ENCODE measurements at regions not wholly inside any gene's neighbourhood (a gene's known extent, or its start where the extent isn't known, plus 50 kb on each side); places are given as distances from the start of the nearest gene placed in this dataset.

DNA sequence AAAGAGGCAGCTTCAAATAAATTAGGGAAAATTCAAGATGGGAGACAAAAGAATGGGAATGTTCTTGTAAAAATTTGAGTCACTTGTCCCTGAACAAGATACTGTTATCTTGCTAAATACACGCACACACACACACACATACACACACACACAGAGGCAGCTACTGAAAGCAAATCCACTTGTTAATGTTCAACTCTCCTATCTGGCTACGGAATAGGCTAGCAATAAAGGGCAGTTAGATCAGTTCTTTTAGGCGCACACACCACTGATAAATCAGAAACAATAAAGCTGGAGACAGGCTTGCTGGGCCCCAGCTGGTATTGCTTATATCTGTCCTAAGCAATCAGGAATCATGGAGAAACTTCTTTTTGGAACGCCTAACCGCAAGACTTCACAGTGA is 461.6 kb downstream of the BCL11A start:
- Histone ChIP-seq H3K27ac (ENCODE audit: low read length) (no peak overlapping the region), H3K4me1 (ENCODE audit: control insufficient read depth, low read depth, low read length) (peaks cover 10% of the 10 kb centered on the region), H3K36me3 (ENCODE audit: control insufficient read depth, low read depth, low read length) (no peaks in the 10 kb centered on the region), H3K9me3 (ENCODE audit: control insufficient read depth, low read depth, low read length) (no peaks in the 10 kb centered on the region), H3K9ac (ENCODE audit: low read length) (no peak overlapping the region), H3K27me3 (ENCODE audit: control insufficient read depth, insufficient read depth, low read length) (no peaks in the 10 kb centered on the region), H3K4me3 (ENCODE audit: low read length) (no peak overlapping the region)

DNA sequence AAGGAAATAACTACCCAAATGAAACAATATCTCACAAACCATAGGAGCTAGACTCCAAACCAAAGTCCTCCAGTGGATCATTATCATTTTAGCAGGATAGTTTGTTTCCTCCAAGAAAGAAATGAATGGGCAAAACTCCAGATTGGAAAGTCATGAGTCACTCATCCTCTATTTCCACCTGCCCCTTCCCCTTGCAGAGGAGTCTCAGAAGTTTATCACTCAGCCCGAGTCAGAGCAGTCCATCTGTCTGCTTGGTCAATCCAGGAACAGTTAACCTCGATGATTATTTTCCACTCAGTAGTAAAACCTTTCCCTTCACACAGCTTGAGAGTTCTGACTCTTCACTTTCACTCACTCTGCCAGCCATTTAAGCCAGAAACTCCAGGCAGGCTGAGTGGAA is 462.2 kb downstream of the BCL11A start:
- Histone ChIP-seq H3K9ac (ENCODE audit: low read length) (no peak overlapping the region), H3K4me1 (ENCODE audit: control insufficient read depth, low read depth, low read length) (peaks cover 10% of the 10 kb centered on the region), H3K27ac (ENCODE audit: low read length) (no peak overlapping the region)

DNA sequence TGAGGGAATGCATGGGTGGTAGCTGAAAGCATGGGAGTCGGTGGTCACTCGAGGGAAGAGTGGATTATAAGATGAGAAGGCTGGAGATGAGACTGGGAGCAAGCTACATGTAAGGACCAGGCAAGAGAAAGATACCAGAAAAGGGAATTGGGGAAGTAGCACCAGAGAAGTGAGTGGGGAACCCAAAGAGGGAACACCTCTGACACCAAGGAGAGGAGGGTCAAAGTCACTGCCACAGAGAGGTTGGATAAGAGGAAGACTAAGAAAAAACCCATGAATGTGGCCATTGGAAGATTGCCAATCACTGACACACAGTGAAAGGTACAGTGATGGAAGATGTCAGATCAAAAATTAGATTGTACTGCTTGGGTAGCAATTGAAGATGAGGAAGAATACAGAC is 473.9 kb downstream of the BCL11A start:
- Histone ChIP-seq H3K36me3 (ENCODE audit: control insufficient read depth, low read depth, low read length) (no peaks in the 10 kb centered on the region), H3K4me1 (ENCODE audit: control insufficient read depth, low read depth, low read length) (no peaks in the 10 kb centered on the region), H3K9me3 (ENCODE audit: control insufficient read depth, low read depth, low read length) (no peaks in the 10 kb centered on the region), H3K27ac (ENCODE audit: low read length) (no peak overlapping the region), H3K9ac (ENCODE audit: low read length) (no peak overlapping the region), H3K27me3 (ENCODE audit: control insufficient read depth, insufficient read depth, low read length) (no peaks in the 10 kb centered on the region), H3K4me3 (ENCODE audit: low read length) (no peak overlapping the region)

More for the DNA sequence above, 462.2 kb downstream of the BCL11A start:
- H3K27me3 ChIP-seq (ENCODE audit: control insufficient read depth, insufficient read depth, low read length): no peaks in the 10 kb centered on the region
- no peak overlapping the region for H3K4me3 ChIP-seq (ENCODE audit: low read length)
- no peaks in the 10 kb centered on the region for H3K9me3 ChIP-seq (ENCODE audit: control insufficient read depth, low read depth, low read length)
- no peaks in the 10 kb centered on the region for H3K36me3 ChIP-seq (ENCODE audit: control insufficient read depth, low read depth, low read length)

DNA sequence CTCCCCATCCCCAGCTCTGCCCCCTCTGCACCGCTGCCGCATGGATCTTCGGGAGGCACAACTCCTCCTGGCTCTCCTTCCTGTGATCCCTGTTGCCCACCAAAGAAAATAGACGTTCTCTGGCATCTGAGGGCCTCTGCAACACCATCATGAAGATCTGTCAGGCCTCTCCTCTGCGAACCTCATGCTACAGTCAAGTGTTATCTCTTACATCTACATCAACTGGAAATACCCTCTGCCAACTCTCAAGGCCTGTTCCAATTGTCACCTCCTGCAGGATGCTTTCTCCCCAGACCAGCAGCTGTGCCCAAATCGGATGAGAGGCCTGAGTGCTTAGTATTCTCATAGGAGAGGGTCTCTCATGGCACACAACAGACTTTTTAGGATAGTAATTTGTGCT is 478.4 kb downstream of the BCL11A start:
- no peak overlapping the region for H3K27ac ChIP-seq (ENCODE audit: low read length)
- H3K36me3 ChIP-seq (ENCODE audit: control insufficient read depth, low read depth, low read length): no peaks in the 10 kb centered on the region
- H3K27me3 ChIP-seq (ENCODE audit: control insufficient read depth, insufficient read depth, low read length): no peaks in the 10 kb centered on the region
- no peaks in the 10 kb centered on the region for H3K4me1 ChIP-seq (ENCODE audit: control insufficient read depth, low read depth, low read length)
- no peak overlapping the region for H3K9ac ChIP-seq (ENCODE audit: low read length)
- H3K4me3 ChIP-seq (ENCODE audit: low read length): no peak overlapping the region
- no peaks in the 10 kb centered on the region for H3K9me3 ChIP-seq (ENCODE audit: control insufficient read depth, low read depth, low read length)

DNA sequence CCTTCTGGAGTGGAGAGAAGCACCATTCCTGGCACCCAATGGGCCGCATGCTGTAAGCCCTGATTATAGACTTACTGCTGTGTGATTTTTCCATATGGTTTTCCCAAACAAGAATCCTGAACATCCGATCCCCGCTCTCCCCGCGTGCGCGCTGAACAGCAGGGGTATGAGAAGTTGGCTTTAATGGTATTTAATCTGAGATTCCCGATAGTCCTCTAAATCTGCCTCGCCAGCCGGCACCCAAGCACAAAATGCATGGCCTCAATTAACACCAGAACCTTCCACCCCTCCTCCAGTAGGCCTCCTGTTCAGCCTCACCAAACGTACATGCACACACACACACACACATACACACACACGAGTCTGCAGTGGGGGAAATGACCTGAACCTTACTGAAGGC is 480.3 kb downstream of the BCL11A start:
- H3K27me3 ChIP-seq (ENCODE audit: control insufficient read depth, insufficient read depth, low read length): no peaks in the 10 kb centered on the region
- H3K4me3 ChIP-seq (ENCODE audit: low read length): no peak overlapping the region

DNA sequence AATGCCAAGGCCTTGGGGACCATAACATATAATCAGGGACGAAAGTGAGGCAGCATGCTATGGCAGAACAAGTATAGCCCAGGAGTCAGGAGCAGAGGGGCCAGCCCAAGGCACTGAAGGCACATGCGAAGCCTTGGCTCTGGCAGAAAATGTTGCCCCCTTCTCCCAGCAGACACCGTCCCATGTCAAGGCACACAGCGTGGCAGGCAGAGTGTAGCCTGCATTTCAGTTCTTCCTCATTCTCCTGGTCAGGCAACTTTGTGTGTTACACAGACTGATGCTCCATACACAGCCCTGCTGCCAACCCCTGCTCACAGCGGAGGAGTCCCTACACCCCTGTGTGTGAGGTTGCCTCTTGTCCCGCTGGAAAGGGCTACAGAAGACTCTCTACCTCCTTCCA is 480.8 kb downstream of the BCL11A start:
- no peak overlapping the region for H3K4me3 ChIP-seq (ENCODE audit: low read length)
- H3K27me3 ChIP-seq (ENCODE audit: control insufficient read depth, insufficient read depth, low read length): no peaks in the 10 kb centered on the region
- no peak overlapping the region for H3K9ac ChIP-seq (ENCODE audit: low read length)
- no peak overlapping the region for H3K27ac ChIP-seq (ENCODE audit: low read length)
- H3K4me1 ChIP-seq (ENCODE audit: control insufficient read depth, low read depth, low read length): no peaks in the 10 kb centered on the region
- H3K9me3 ChIP-seq (ENCODE audit: control insufficient read depth, low read depth, low read length): no peaks in the 10 kb centered on the region
- no peaks in the 10 kb centered on the region for H3K36me3 ChIP-seq (ENCODE audit: control insufficient read depth, low read depth, low read length)

More for the DNA sequence above, 480.3 kb downstream of the BCL11A start:
- H3K36me3 ChIP-seq (ENCODE audit: control insufficient read depth, low read depth, low read length): no peaks in the 10 kb centered on the region
- no peak overlapping the region for H3K27ac ChIP-seq (ENCODE audit: low read length)
- H3K9me3 ChIP-seq (ENCODE audit: control insufficient read depth, low read depth, low read length): no peaks in the 10 kb centered on the region
- no peak overlapping the region for H3K9ac ChIP-seq (ENCODE audit: low read length)
- no peaks in the 10 kb centered on the region for H3K4me1 ChIP-seq (ENCODE audit: control insufficient read depth, low read depth, low read length)

DNA sequence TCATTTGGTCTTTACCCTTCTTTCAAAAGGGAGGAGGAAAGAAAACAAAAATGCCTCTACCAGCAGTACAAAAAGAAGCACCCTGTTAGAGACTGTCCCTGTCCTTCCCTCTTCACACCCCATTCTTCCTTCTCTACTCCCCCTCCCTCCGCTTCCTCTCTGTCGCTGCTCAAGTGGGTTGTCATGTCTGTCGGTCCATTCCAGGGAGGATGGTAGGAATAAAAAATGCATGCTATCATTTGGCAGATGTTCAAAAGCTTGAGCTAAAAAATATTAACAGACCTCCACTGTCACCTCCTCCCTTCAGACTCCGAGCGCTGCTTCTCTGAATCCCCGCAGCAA is 482.0 kb downstream of the BCL11A start:
- H3K27ac ChIP-seq (ENCODE audit: low read length): no peak overlapping the region
- no peaks in the 10 kb centered on the region for H3K9me3 ChIP-seq (ENCODE audit: control insufficient read depth, low read depth, low read length)
- no peaks in the 10 kb centered on the region for H3K27me3 ChIP-seq (ENCODE audit: control insufficient read depth, insufficient read depth, low read length)

DNA sequence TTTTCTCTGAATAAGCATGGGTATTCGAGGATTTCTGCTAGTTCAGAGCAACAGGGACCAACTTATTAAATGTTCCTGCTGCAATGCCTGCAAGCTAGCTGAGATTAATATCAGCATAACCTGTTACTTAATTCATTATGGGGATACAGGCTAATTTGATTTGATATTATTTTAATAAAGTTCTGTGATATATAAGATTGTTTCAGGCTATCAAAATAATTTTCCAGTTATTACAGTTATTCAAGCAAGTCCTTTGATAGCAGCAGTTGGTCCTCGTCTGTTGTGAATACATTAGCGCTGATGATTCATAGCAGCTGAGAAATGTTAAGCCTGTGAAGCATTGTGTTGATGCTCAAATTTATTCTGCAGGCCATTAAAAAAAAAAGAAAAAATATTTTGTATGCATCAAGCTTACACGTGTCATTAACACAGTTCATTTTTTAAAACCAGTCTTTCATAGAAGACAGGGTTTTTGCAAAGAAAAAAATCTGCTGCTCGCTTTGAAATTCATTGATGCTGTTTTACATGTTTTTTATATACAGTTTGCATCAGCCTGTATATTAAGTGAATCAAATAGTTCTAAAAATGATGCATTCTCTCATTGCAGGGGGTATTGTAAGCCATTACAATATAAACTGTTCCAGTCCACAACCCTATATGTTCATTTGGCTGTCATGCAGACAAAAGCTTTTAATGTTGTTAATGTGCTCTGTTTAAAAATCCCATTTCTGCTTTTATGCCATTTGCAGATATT is 482.5 kb downstream of the BCL11A start:
- Histone ChIP-seq H3K9ac (ENCODE audit: low read length) (no peak overlapping the region), H3K36me3 (ENCODE audit: control insufficient read depth, low read depth, low read length) (no peaks in the 10 kb centered on the region), H3K27me3 (ENCODE audit: control insufficient read depth, insufficient read depth, low read length) (no peaks in the 10 kb centered on the region), H3K27ac (ENCODE audit: low read length) (no peak overlapping the region), H3K4me1 (ENCODE audit: control insufficient read depth, low read depth, low read length) (no peaks in the 10 kb centered on the region), H3K9me3 (ENCODE audit: control insufficient read depth, low read depth, low read length) (no peaks in the 10 kb centered on the region), H3K4me3 (ENCODE audit: low read length) (no peak overlapping the region)

More for the DNA sequence above, 482.0 kb downstream of the BCL11A start:
- no peak overlapping the region for H3K9ac ChIP-seq (ENCODE audit: low read length)
- H3K4me1 ChIP-seq (ENCODE audit: control insufficient read depth, low read depth, low read length): no peaks in the 10 kb centered on the region
- H3K4me3 ChIP-seq (ENCODE audit: low read length): no peak overlapping the region
- H3K36me3 ChIP-seq (ENCODE audit: control insufficient read depth, low read depth, low read length): no peaks in the 10 kb centered on the region

DNA sequence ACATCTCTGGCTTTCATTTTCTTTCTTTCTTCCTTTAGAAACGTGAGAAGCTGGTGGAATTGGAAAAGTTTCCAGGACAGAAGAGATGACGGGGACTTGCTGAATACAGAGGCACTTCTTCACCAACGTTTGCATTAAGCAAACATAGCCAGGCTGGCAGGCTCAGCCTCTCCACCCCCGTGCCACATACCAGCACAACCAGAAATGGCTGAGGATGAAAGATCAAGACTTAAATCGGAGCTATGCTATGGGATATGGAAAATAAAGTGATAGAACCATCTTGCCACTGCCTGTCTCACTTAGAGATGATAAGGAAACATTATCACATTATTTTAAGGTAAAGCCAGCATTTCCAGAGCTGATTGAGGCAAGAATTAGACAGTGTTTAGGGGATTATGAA is 483.3 kb downstream of the BCL11A start:
- H3K4me1 ChIP-seq (ENCODE audit: control insufficient read depth, low read depth, low read length): no peaks in the 10 kb centered on the region
- no peaks in the 10 kb centered on the region for H3K9me3 ChIP-seq (ENCODE audit: control insufficient read depth, low read depth, low read length)
- no peaks in the 10 kb centered on the region for H3K27me3 ChIP-seq (ENCODE audit: control insufficient read depth, insufficient read depth, low read length)
- no peak overlapping the region for H3K27ac ChIP-seq (ENCODE audit: low read length)
- H3K9ac ChIP-seq (ENCODE audit: low read length): no peak overlapping the region
- no peak overlapping the region for H3K4me3 ChIP-seq (ENCODE audit: low read length)
- no peaks in the 10 kb centered on the region for H3K36me3 ChIP-seq (ENCODE audit: control insufficient read depth, low read depth, low read length)

DNA sequence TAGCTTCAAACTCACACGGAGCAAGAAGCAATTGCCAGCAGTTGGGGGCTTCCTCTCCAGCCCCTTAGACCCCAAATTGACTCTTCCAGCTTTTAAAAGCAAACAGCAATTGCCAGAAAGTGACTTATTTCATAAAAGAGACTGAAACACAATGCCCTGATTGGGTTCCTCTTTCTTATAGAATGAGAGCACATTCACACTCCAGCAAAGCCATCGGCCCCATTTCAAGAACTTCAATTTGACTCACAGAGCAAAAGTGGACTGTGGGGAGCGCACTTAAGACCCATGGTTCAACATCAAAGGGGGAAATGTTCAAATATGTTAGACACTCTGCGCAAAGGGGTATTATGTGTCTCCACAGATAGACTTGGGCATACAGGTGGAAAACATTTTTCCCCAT is 484.7 kb downstream of the BCL11A start:
- H3K4me1 ChIP-seq (ENCODE audit: control insufficient read depth, low read depth, low read length): no peaks in the 10 kb centered on the region
- no peaks in the 10 kb centered on the region for H3K9me3 ChIP-seq (ENCODE audit: control insufficient read depth, low read depth, low read length)
- no peak overlapping the region for H3K4me3 ChIP-seq (ENCODE audit: low read length)
- no peaks in the 10 kb centered on the region for H3K27me3 ChIP-seq (ENCODE audit: control insufficient read depth, insufficient read depth, low read length)
- H3K36me3 ChIP-seq (ENCODE audit: control insufficient read depth, low read depth, low read length): no peaks in the 10 kb centered on the region
- no peak overlapping the region for H3K27ac ChIP-seq (ENCODE audit: low read length)
- H3K9ac ChIP-seq (ENCODE audit: low read length): no peak overlapping the region

DNA sequence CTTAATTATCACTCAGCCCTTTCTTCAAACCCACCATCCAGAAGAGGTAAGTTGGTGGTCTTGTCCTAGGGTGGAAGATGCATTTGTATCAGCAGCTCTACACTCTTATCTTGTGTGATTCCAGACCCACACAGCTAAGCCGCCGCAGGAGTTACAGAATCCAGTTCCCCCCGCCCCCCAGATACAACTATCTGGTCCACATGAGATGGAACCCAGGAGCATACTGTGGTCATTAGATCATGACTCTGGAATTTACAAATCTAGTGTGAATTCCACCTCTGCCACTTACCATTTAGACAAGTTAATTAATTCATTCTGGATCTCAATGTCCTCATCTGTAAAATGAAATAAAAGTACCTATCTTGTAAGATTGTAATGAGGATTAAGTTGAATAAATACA is 486.4 kb downstream of the BCL11A start:
- H3K4me1 ChIP-seq (ENCODE audit: control insufficient read depth, low read depth, low read length): no peaks in the 10 kb centered on the region
- no peaks in the 10 kb centered on the region for H3K27me3 ChIP-seq (ENCODE audit: control insufficient read depth, insufficient read depth, low read length)
- no peaks in the 10 kb centered on the region for H3K36me3 ChIP-seq (ENCODE audit: control insufficient read depth, low read depth, low read length)
- no peaks in the 10 kb centered on the region for H3K9me3 ChIP-seq (ENCODE audit: control insufficient read depth, low read depth, low read length)
- H3K9ac ChIP-seq (ENCODE audit: low read length): no peak overlapping the region
- H3K4me3 ChIP-seq (ENCODE audit: low read length): no peak overlapping the region
- no peak overlapping the region for H3K27ac ChIP-seq (ENCODE audit: low read length)

DNA sequence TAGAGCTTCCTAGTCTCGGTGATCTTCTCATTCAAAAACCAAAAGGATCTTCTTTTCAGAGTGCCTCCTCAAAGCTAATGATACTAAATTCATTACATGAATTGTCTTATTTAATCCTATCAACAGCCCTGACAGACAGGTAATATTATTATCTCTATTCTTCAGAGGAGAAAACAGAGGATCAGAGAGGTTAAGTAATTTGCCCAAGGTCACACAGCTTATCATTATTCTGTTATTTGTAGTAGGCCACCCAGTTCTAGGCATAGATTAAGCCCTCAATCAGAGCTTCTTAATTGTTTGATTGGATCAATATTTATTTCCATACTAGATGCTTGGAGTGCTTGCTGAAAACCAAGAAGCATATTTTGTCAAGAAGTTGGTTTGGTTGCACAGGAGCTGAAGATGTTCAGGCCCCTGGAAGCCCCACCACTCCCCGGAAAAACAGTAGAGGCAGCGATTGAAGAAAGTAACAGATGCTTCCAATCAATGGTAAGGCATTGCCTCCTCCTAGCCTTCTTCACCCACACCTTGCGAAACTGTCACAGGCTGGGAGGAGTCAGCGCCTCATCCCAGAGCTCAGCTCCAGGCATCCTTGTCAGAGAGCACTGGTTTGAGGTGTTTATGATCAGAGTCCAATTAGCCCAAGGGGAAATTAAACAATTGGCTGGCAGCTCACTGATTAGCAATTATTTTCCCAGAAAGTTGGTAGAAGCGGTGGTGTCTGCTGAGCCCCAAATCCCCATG is 487.2 kb downstream of the BCL11A start:
- Histone ChIP-seq H3K4me1 (ENCODE audit: control insufficient read depth, low read depth, low read length) (no peaks in the 10 kb centered on the region), H3K27ac (ENCODE audit: low read length) (no peak overlapping the region)

More for the DNA sequence above, 487.2 kb downstream of the BCL11A start:
- Histone ChIP-seq H3K27me3 (ENCODE audit: control insufficient read depth, insufficient read depth, low read length) (no peaks in the 10 kb centered on the region), H3K9ac (ENCODE audit: low read length) (no peak overlapping the region), H3K4me3 (ENCODE audit: low read length) (no peak overlapping the region), H3K36me3 (ENCODE audit: control insufficient read depth, low read depth, low read length) (no peaks in the 10 kb centered on the region), H3K9me3 (ENCODE audit: control insufficient read depth, low read depth, low read length) (no peaks in the 10 kb centered on the region)

All from iPS-18a (cell line).